GDM1 (cell line): ENCODE measurements at regions not wholly inside any gene's neighbourhood (a gene's known extent, or its start where the extent isn't known, plus 50 kb on each side); places are given as distances from the start of the nearest gene placed in this dataset.
A peak's percentile ranks its signal among the peaks of the same experiment; 100 is the strongest.
"Not testable (repeated sequence)": the region's sequence is repeated elsewhere in the genome, so short reads cannot be mapped to it uniquely, and the experiment has no call there.

Experiments
- DNase-seq: peaks from one replicate; lab custom pipeline; 2025; lab: John Stamatoyannopoulos, UW

DNA sequence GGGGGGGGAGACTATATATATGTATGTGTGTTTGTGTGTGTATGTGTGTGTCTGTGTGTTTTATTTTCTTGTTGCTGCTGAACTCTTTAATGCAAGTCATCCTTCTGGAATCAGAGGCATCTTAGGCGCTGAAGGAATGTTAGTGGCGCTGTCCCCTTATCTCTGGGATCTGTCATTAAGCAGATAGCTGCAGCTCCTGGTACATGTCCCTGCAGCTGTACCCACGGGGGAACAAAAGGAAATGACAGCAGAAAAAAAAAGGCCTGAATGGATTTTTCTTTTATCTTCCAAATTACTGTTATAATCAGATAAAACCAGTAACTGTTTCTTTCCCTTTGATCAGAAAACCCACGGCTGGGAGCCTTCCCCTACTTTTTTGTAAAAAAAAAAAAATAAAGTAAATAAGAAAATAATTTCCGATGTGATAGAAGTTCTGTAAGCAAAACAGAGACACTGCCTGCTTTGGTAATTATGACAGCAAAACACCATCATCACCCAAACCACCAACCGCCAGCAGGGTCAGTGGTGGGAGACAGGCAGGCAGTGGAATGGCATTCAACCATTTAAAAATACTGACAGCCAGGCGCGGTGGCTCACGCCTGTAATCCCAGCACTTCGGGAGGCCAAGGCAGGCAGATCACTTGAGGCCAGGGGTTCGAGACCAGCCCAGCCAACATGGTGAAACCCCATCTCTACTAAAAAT lies 411.3 kb upstream of the ZNF722 start:
- DNase-seq = not testable (repeated sequence)

DNA sequence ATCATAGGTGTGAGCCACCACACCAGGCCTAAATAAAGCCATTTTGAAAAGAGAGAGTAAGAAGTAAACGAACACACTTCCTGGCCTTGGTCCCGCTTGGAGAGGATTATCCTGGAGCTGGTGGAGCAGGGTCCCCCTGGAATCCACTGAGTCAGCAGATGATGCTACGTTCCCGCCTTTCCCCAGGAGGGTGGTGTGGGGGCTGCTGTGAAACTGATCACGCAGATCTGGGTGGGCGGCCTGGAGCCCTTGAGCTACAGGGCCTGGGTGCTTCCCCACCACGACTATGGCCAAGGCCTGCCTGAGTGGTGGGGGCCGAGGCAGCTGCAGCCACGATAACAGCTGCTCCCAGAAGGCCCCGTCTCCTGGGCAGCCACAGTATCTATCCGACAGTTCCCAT lies 407.4 kb upstream of the ZNF722 start:
- DNase-seq = not testable (repeated sequence)

DNA sequence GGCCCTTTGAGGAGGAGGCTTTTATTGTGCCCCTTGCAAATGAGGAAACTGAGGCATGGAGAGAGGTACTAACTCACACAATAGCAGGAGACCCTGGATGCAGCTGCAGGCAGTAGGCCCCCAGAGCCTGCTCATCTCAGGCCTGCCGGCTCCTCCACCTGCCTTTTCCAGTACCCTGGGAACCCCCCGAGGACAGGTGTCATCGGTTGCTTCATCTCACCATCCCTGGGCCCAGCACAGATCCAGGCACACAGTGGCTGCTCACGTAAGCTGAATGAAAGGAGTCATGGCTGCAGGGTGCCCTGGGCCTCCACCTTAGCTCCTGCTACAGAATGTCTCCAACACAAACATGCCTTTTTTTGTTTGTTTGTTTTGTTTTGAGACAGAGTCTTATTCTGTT lies 394.8 kb upstream of the ZNF722 start:
- not testable (repeated sequence) for DNase-seq

DNA sequence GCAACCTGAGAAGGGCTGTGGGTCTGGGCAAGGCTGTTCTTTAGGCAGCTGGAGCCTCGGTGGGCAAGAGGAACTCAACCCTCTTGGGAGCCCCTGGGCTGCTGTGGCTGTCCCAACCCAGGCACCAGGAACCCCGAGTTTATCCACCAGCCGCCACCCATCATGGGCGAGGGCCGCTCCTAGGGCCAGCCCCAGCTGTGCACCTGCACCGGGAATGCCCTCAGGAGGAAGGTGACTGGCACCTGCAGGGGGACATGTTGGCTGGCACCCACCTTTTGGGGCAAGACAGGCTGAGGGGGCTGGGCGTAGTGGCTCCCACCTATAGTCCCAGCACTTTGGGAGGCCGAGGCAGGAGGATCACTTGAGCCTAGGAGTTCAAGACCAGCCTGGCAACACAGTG lies 393.8 kb upstream of the ZNF722 start:
- DNase-seq = not testable (repeated sequence)

DNA sequence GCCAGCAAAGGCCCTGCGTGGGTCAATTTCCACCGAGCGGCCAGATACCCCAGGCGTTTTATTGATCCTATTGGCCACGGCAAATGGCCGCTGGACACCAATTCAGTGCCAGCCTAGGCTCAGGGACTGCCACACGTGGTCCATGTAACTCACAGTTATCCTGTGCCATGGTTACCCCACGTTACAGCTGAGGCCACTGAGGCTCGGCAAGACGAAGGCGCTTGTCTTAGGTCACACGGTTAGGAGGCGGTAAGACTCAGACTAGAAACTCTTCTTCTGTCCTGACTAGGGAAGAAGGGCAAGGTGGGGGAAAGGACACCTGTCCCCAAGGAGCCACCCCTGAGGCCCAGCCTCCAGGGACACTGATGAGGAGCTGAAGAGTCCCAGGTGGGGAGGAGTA lies 381.1 kb upstream of the ZNF722 start:
- DNase-seq = not testable (repeated sequence)

DNA sequence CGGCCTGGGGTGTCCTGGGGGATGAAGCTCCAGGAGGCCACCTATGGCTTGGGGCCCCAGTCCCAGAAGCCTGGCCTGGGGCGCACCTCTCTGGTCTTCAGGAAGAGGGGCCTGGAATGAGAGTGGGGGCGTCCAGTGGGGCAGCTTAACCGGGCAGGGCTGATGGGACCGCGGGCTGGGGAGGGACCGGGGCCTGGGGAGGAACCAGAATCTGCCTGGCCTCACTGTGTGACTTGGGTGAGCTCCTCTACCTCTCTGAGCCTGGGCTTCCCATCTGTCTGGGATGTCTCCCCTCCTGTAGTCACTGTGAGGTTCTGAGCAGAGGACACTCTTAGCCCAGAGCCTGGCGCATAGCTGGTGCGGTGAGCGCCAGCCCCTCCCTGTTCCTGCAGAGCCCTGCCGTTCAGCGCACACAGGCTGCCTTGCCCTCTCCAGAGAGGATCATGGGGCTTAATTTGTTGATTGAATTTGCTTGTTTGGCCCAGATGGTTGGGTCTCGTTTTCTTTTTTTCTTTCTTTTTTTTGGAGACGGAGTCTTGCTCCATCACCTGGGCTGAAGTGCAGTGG lies 378.4 kb upstream of the ZNF722 start:
- DNase-seq = not testable (repeated sequence)

DNA sequence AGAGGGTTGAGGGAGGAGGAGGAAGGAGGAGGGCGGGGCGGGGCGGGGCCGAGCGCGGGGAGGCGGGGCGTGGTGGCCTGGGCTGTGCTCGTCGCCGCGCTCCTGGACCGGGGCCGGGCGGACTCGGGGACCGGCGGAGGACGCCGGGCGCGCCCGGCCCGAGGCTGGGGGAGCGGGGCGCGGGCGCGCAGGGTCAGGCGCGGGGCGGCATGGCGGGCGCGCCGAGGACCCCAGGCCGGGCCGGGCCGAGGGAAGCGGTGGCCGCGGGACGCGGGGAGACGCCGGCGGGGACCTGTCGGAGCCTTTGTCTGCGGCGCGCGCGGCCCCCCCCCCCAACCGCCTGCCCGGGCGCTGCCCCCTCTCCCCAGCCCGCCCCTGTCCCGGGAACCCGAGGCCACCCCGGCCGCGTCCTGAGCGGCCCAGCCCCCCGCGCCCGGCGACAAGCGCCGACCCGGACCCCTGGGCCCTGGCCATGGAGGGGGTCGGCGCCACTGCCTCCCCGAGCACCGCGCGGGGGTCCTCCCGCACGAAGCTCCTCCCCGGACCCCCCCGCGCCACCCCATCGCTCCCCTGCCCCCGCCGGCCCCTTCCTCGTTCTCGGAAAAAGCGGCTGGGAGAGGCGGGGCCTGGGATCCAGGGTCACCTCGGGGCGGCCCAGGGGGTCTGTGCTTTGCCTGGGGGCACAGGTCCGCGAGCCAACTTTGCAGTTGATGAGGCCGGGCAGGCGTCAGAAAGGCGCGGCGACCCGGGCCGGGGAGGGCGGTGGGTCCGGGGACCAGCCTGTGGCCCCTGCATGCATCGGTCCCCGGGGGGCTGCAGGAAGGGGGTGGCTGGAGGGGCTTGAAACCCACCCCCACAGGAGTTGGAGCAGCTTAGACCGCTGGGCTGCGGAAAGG lies 370.8 kb upstream of the ZNF722 start:
- DNase-seq = not testable (repeated sequence)

DNA sequence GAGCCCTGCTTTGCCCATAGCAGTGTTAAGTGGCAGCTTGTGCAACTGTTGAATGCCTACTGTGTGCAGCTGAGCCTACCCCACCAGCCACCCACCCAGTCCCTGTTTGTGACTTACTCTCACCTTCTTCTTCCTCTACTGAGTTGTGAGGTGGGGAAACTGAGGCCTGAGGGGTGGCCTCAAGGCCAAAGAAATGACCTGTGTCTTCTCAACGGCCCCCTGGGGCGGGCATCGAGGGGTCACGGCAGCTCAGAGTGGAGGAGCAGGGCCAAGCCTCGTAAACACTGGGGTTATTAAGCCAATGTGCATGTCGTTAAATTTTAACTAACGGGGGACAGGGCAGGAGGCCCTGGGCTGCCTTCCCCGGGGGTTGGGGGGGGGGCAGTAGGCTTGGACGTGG lies 369.6 kb upstream of the ZNF722 start:
- not testable (repeated sequence) for DNase-seq

DNA sequence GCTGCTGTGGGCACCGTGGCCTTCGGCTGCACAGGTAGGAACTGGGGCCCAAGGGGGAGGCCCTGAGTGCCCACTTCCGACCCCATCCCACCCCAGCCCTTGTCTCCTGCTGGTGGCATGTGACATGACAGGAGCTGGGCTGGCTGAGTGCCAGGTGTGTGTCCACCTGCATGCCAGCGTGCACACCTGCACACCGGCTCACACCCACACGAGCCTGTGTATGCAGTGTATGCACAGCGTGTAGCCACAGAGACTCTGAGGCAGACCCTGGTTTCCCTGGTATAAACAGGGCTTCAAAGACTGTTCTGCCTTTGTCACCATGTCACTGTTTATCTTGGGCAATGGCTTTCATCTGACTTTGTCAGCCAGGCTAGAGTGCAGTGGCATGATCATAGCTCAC lies 362.1 kb upstream of the ZNF722 start:
- DNase-seq = not testable (repeated sequence)

DNA sequence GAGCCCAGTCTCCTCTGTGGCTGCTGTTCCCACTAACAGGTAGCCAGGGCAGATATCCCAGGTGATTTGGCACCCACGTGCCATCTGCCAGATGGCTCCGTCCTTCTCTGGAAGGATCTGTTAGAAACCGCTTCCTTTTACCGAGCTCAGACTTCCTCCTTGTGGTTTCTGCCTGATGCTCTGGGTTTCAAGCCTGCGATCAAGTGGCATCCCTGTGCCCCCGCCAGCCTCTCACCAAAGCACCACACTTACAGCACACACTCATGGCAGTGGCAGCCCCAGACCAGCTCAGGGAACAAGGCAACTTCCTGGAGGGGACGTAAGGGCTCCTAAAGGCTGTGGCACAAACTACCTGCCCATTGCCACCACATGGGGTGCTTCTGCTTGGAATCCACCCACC lies 333.1 kb upstream of the ZNF722 start:
- peak; percentile 70 for DNase-seq

DNA sequence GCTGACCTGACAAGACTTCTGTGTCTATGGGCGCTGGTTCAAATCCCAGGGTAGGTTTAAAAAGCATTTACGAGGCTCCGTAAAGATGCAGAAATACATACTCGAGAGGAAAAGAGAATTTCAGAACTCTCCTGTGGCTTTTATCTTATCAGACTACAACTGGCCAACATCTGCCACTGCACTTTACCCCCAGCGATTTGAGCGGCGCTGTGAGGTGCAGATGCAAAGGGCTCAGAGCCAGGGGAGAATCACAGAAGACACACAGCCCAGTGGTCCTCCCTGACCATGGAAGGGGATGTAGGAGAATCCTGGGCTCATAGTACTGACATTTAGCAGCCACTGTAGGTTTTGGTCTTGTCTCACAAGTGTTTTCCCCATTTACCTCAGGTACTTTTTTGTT lies 307.2 kb upstream of the ZNF722 start:
- not testable (repeated sequence) for DNase-seq

DNA sequence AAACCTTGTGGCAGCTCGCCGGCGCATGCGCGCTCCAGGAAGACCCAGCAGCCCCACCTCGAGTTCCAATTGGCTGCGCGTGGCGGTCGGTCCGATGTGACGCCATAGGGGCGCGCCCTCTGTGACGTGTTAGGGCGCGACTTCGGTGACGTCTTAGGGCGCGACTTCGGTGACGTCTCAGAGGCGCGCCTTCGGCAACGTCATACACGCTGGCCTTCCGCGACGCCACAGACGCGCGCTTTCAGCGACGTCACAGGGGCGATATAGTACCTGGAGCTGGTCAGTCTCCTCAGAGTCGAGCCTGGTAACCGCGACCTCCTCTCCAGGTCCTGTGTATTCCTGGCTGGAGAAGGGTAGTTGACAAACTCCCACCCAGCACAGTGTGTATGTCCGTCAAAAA lies 304.4 kb upstream of the ZNF722 start:
- not testable (repeated sequence) for DNase-seq
